COLO668 (cell line): ENCODE measurements at regions not wholly inside any gene's neighbourhood (a gene's known extent, or its start where the extent isn't known, plus 50 kb on each side); places are given as distances from the start of the nearest gene placed in this dataset.
A peak's percentile ranks its signal among the peaks of the same experiment; 100 is the strongest.
"Not testable (repeated sequence)": the region's sequence is repeated elsewhere in the genome, so short reads cannot be mapped to it uniquely, and the experiment has no call there.

Experiments used
- DNase-seq: peaks from one replicate; lab custom pipeline; 2025; ENCODE audit not compliant: unreplicated experiment; lab: John Stamatoyannopoulos, UW

DNA sequence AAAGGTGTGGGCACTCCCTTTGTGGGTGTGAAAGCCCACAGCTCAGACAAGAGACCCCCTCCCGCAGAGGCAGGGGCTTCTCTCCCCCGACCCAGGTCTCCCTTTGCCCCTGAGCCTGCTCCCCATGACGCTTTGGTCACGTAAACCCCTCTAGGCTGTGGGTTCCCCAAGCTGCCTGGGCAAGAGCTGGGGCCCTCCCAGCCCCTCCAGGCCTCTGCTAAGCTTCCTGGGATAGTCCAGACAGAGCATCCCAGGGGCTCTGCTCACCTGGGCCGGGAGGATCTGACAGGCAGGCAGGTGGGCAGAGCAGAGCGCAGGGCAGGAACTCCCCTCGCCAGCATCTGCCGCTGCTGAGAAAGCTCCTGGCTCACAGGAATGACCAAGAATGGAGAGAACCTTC is 177.3 kb downstream of the BANP start:
- no peak for DNase-seq

DNA sequence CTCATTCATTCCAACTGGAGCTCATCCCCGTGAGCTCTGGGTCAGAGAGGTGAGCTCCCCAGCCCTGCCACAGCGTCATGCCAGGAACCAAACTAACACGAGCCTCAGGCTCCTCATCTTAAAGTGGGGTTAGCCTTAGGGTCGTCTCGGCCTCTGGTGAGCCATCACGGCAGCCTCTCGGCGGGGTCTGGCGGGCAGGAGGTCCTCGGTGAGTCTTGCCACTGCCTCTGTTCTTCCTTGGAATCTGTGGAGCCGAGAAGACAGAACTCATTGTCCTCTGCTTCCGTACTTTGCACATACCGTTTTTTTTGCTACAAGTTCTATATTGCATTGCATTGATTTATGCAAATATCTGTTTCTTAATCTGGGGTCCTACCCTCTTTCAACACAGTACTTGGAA is 177.9 kb downstream of the BANP start:
- not testable (repeated sequence) for DNase-seq

DNA sequence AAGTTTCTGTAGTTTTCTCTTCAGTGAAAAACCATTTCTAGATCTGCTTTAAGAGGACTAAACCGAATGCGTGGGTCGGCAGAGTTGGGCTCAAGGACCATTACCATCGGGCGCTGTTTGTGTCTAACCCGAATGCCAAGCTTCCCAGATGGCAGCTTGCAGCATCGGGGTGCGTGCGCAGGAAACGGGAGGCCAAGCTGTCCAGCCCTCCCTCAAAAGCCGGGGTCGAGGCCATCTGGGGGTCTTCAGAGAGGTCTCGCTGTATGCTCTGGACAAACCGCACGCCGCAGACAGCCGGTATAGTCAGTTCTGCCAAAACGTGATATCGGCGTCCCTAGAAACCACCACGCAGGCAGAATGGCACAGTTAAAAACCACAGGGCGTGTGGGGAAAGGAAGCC is 178.8 kb downstream of the BANP start:
- DNase-seq = no peak

DNA sequence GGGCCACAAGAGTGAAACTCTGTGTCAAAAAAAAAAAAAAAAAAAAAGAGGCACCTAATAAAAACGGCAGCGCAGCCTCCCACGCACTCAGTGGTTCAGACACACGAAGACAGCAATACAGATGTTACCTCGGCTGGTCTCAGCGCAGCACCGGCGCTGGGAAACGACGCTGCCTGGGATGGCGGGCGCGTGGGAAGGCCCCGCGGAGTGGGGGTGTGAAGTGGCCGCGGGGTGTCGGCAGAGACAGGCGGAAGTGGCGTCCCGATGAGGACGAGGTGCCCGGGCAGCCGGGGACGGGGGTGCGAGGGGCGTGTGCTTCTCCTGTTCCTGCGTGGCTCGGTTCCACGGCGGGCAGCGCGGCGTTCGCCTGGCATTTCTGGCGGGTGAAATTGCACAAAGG is 179.4 kb downstream of the BANP start:
- DNase-seq = peak; percentile 17

DNA sequence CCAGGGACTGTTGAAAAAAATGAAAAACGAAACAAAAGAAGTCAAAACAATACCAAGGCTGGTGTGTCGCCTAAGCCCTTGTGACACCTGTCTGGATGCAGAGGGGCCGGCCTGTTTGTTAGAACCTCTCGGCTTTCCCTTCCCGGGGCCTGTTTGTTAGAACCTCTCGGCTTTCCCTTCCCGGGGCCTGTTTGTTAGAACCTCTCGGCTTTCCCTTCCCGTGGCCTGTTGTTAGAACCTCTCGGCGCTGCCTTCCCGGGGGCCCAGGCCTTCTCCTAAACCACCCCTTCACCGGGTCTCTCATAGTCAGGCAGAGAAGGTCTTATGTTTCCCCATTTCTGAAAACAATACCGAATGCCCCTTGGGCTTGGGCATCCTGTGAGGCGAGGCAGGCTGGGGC is 180.0 kb downstream of the BANP start:
- DNase-seq = peak; percentile 16

DNA sequence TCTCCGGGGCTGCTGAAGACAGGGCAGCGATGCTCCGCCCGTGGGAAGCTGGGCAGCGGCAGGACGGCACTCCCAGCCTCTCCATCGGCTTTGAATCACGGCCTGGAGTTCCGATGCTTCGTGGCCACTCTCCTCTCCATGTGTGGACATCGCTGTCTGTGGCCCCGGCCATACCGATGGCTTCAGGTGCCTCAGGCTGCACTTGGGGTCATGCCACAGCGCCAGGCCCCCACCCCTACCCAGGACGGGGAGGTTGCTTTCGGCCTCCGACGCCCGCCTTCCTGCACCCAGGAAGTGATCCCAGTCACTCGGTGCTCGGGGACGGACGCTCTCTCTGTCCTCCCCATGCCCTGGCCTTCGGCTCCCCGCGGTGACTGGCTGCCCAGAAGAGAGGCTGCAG is 180.7 kb downstream of the BANP start:
- DNase-seq = no peak

DNA sequence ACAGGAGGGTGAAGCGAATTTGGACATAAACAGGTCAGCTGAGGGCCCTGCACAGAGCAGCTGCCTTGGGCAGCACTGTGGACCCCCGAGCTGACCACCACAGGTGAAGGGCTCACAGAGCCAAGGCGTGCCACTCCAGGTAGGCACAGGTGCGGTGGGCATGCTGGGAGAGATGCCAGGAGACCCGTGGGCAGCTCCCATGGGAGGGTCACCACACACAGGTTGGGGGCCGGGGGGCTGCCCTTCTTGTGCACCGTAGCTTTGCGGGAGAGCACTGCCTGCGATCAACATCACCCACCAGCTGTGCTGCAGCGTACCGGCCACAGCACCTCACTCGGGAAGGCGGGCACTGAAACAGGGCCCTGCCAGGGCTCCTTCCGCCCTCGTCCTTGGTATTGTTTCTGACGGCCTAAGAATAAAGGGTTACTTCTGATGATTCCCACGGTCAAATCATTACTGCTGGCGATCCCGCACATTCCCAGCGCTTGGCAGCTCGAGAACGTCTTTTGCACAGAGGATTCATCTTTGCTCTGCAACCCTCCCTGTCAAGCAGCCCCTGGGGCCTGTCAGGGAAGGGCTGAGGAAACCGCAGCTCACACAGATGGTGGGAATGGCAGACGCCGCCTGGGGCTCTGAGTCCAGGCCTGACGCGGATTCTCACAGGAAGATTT is 181.7 kb downstream of the BANP start:
- no peak for DNase-seq

DNA sequence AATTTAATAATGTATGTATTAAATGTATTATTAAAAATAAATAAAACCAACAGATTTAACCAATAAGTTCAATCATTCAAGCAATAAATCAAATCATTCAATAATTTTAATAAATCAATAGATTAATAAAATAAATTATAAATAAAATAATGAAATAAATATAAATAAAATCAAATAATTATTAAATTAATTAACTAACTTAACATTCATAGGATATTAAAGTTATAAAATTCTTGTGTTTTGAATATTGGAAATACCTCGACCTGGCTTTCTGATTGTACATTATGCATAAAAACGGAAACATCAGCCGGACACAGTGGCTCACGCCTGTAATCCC is 182.2 kb downstream of the BANP start:
- no peak for DNase-seq

DNA sequence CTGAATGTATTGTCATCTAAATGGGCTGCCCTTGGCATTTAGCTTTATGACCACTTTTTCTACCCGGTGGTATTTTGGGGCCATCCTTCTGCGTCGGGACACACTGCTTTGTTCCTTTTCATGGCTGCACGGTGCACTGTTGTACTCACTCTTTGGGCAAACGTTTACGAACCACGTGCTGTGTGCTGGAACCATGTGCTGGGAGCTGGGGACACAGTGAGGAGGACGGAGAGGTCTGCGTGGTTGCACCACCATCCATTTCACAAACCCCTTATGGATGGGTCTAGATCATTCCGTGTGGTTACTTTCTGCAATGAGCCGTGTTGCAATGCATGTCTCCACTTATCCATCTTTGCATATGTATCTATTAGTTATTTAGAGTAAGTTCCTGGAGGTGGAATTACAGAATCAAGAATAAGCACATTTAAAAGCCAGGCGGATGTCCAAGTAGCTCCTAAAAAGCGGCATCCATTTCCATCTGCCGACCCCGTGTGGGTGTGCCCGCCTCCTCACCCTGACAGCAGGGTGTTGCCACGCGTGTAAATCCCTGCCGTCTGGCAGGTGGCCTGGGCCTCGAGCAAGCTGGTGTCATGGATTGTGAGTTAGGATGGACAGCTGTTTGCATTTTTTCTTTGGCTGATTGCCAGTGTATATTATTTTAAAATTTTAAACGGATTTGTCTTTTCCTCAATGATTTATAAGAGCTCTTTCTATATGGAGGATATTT is 183.1 kb downstream of the BANP start:
- not testable (repeated sequence) for DNase-seq

DNA sequence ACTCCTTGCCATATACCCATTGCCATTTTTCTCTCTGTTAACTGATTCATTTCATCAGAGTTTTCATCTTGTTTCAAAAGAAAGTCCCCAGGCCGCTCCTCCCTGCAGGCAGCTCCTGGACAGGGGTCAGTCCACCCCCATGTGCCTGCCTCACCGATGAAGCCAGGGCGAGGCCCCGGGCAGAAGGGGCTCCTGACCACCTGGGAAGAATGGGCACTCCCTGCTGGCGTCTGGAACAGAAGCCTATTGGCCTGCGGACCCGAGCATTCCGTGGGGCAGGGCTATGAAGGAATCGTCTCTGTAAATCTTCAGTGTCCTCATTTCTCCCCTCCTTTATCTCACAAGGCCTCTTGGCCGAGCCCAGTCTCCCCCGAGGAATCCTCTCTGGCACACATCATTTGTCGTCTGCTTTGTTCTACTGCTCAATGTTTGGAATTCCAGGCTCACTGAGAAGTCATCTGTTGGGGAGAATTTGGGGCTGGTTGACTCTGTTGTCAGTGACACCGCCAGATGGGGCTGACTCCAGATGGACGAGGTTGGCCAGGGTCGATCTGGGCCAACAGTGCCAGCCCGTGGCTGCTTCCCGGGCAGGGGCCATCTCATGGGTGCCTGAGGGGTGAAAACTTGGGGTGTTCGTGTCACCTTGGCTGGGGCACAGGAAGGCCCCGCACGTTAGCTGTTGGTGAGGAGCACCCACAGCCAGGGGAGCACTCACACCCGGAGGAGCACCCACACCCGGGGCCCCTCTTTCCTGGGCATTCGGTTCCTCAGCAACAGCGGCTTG is 183.9 kb downstream of the BANP start:
- not testable (repeated sequence) for DNase-seq

DNA sequence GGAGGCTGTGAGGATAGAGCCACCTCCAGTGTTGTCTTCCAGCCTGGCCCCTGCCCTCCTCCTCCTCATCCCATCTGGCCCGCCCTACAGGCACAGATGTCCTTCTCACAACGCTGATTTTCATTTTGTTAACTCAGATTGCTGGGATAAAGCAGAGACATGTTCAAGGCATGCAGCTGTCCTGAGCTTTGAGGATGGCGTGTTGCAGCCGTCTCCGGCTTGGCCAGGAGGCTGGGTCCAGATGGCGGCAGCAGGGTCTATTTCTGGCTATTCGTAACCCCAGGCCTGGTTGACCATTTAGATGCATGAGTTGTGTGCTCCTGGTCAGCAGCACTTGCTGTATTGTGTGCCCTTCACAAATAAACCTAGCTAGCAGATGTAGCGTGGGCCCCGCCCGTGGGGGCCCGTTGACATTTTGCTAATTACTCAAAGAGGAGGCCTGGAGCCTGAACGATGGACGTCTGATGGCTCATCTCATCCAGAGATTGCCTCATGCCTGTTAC is 185.0 kb downstream of the BANP start:
- not testable (repeated sequence) for DNase-seq

DNA sequence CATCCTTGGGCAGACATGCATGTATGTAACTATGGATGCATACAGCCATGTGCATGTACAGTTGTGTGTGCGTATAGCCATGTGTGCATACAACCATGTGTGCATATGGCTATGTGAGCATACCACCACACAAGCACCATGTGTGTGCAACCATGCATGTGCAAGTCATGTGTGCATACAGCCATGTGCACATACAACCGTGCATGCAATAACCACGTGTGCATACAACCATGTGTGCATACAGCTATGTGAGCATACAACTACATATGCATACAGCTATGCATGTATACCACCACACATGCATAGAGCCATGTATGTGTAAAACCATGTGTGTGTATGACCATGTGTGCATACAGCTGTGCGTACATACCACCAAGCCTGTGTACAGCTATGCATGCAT is 185.7 kb downstream of the BANP start:
- DNase-seq = not testable (repeated sequence)

DNA sequence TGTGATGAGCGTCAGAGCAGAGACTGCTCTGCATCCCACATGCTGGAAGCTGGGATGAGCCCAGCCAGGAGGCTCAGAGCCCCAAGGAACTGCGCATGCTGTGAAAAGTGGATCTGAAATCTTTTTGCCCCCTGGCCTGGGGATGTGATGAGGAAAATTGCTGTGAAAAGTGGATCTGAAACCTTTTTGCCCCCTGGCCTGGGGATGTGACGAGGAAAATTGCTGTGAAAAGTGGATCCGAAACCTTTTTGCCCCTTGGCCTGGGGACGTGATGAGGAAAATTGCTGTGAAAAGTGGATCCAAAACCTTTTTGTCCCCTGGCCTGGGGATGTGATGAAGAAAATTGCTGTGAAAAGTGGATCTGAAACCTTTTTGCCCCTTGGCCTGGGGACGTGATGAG is 187.9 kb downstream of the BANP start:
- not testable (repeated sequence) for DNase-seq

DNA sequence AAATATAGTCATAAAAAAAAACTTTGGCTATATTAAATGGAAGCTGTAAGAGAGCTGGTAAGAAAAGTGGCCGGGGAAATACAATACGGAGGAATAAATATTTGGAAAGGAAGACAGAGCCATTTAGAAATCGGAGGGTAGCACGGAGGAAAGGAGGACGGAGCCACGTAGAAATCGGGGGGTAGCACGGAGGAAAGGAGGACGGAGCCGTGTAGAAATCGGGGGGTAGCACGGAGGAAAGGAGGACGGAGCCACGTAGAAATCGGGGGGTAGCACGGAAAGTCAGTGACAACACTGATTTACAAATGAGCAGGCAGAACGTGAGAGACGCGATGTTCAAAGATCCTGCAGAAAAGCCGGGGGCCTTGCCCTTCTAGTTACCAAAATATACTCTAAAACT is 189.0 kb downstream of the BANP start:
- not testable (repeated sequence) for DNase-seq

DNA sequence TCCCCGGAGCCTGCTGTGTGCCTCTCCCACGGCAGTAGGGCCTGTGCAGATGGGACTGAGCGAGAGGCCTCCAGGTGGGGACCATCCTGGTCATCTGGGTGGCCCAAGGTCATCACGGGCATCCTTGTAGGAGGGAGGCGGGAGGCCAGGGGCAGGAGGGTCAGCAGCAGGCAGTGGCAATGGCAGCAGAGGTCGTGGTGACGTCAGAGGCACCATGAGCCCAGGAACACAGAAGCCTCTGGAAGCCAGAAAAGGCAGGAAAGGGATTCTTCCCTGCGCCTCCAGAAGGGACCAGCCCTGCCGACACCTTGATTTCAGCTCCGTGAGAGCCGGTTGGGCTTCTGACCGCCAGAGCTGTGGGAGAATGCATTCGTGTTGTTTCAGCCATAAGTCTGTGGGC is 190.3 kb downstream of the BANP start:
- no peak for DNase-seq

DNA sequence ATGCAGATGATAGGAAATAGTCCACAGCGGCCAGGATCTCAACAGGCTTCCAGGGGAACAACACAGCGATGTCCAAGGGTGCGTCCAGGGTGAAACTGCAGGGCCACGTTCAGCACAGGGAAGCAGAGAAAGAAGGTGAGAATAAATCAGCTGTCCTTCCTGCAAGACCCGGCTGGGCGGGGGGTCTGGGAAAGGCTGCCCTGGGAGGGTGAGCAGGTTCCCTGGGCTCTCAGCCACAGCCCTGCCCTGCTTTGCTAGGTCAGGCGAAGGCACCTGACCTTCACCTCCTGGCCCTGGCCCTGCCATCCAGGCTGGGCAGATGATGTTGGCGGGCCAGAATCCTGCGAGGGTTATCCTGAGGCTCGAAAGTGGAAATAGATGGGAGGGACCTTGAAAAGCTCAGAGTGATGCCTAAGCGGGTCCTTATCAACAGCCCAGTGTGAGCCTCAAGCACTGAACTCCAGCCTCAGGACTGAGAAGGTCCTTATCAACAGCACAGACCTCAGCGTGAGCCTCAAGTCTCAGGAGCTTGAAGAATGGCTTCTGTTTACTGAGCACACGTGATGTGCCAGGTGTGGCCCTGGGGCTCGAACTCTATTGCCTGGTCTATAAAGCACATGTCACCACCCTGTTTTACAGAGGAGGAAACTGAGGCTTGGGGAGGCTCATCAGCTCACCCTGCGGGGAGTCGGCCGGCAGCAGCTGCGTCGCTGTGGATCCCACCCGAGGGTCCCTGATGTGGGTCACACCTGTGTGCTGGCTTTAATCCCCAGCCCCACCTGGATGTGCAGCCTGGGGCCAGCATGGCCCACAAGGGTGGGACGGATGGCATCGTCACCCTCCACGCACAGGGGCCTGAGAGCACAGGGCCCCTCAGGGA is 191.1 kb downstream of the BANP start:
- DNase-seq = not testable (repeated sequence)

DNA sequence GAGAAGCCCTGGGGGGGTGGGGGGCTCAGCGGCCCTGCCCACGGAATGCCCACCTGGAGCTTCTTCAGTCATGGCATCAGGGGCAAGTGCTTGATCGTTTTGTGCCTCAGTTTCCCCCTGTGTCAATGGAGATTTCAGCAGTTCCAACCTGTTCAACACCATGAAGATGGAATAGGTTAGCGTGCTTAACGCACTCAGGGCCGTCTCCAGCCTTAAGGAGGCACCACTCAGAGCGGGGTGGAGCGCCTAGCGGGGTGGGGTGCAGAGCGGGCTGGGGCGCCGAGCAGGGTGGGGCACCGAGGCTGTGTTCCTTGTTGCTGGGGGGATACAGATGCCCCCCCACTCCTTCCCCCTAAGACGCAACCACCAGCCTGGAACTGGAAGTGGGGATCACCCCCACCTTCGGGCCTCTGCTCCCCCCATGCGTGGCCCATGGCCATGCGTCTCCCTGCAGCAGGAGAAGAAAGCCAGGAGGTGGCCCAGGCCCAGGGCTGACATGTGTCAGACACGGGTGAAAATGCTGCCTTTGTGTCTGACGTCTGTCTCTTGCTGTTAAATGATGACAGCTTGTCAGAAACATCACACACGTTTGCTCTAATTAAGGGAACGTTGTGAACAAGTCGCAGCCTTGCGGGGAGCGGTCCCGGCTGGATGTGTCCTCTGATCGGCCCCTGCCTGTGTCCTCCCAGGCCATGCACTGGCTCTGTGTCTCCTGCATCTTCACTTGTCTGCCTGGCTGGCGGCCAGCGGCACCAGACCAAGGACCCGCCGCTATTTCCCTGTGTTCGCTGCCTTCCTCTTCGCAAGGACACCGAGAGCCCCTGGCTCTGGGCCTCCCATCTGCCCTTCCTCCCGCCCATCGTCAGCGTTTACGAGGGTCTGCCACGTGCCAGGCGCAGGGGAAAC is 192.1 kb downstream of the BANP start:
- DNase-seq = not testable (repeated sequence)

DNA sequence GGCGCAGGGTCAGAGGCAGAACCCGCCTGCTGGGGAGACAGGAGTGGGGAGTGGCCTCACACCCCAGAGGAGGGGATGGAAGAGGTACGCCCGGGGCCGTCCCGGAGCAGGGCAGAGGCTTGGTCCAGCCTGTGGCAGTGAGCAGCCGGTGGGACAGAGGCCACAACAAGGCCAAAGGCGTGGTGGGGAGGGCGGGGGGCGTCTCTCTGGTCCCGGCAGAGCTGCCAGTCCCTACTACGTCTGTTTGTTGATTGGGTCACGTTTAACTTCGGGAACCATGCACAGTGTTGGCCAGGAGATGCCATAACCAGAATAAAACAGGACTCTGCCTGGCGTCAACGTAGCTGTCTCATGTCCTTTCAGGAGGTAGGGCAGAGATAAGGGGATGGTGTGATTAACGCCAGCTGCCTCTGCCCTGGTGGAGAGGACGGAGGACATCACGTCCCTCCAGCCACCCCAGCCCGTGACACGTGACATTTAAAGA is 192.8 kb downstream of the BANP start:
- no peak for DNase-seq

DNA sequence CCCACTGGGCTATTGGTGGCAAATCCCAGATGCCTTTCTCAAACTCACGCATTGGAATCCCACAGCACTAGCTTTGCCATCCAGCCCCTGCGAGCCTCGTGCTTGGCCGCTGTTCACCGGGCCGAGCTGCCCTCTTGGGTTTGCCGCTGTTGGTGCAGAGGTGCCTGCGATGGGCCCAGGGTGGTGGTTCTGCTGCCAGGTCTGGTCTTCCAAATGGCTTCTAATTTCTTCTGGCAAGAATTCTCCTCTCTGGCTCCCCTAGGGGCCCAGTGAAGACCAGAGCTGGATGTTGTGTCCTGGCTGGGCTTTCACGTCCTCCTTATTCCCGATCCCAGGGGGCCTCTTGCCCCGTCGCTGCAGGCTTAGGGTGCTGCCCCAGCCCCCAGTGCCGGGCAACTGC is 194.1 kb downstream of the BANP start:
- not testable (repeated sequence) for DNase-seq
